LNCAP (cell line): ENCODE measurements at regions not wholly inside any gene's neighbourhood (a gene's known extent, or its start where the extent isn't known, plus 50 kb on each side); places are given as distances from the start of the nearest gene placed in this dataset.

Experiments
- CTCF ChIP-seq: fragments of 450-650 bp; IDR thresholded peaks from 2 replicates; pipeline ENCODE4 v1.5.1; 2017; ENCODE audit warnings: mild to moderate bottlenecking

GRCh38 chr4:43362875-43363636, 470.5 kb downstream of the GRXCR1 start:
- TF ChIP-seq CTCF, result no peak

- no peak for TF ChIP-seq CTCF
Measured at GRCh38 chr4:43369036-43369594, 476.6 kb downstream of the GRXCR1 start.

GRCh38 chr4:43373201-43373600, 480.7 kb downstream of the GRXCR1 start:
- no peak for TF ChIP-seq CTCF

GRCh38 chr4:43374216-43374751, 481.8 kb downstream of the GRXCR1 start:
- TF ChIP-seq CTCF, result no peak

GRCh38 chr4:43379016-43379415, 486.5 kb downstream of the GRXCR1 start:
- no peak for TF ChIP-seq CTCF

- TF ChIP-seq CTCF, result no peak
Measured at GRCh38 chr4:43380093-43380492, 487.6 kb downstream of the GRXCR1 start.

GRCh38 chr4:43391069-43391468, 498.6 kb downstream of the GRXCR1 start:
- TF ChIP-seq CTCF, result no peak
